ENCODE measurements at regions not wholly inside any gene's neighbourhood (a gene's known extent, or its start where the extent isn't known, plus 50 kb on each side); places are given as distances from the start of the nearest gene placed in this dataset.

DNA sequence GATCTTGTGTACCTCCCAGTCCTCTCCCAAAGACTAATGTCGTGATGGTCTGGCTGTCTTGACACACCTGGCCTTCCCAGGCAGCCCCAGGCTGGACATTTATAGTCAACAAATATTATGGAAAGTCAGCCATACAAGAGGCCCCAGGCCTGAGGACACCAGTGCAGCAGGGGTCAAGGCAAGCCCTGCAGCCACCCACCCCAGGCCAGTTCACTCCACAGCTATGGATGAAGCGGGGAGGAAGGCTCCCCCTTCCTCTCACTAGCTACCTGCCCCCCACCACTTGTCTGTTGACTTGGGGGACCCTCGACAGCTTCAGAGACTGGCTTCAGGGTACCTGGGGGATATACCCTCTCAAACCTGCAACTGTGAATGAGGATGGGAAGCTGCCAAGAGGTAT is 132.1 kb downstream of the MRPL14 start:
- no peaks in the 10 kb centered on the region for H3K79me2 ChIP-seq (ENCODE audit: insufficient read depth, low read length)
- ChIA-PET POLR2A (interaction anchor here (1.8 kb wide), 1 partner anchor 225 kb away, joined by 4 read pairs; the partner anchor contains the start of gene VEGFA), CTCF (no interaction called here), RAD21 (ENCODE audit: low non-redundant PET in 1 of 2, low total read pairs in 2 of 2, uncharacterized antibody in 2 of 2, unreplicated experiment in 2 of 2) (no interaction called here)
- no peak for DNase-seq (ENCODE audit: low read depth, low spot score)
- H3K27me3 ChIP-seq (ENCODE audit: insufficient read depth, low read length), result no peaks in the 10 kb centered on the region
- no peaks in the 10 kb centered on the region for H3K36me3 ChIP-seq (ENCODE audit: control insufficient read depth in 1 of 2, insufficient read depth in 2 of 2, low read length in 2 of 2)
- H3K4me3 ChIP-seq (replicated peaks in 1 of 2; ENCODE audit: low read depth in 1 of 2, low read length in 2 of 2), result no peak overlapping the region
- H3K9ac ChIP-seq (ENCODE audit: low read length), result no peak overlapping the region
- no peak overlapping the region for H3K4me2 ChIP-seq (ENCODE audit: low read length)
- intact Hi-C loops (cut with micrococcal nuclease), result no loop called here
- TF ChIP-seq ZFX (IDR thresholded peaks at IDR 0.05), result no peak
- TF ChIP-seq JUND (IDR thresholded peaks at IDR 0.05), result no peak
- TF ChIP-seq FOSL1 (IDR thresholded peaks at IDR 0.05; ENCODE audit: low read depth), result no peak
- TF ChIP-seq SIN3A (IDR thresholded peaks at IDR 0.05; ENCODE audit: low read depth), result no peak
- no peak for TF ChIP-seq POLR2A (IDR thresholded peaks at IDR 0.05; ENCODE audit: borderline replicate concordance, extremely low read depth, insufficient read depth, insufficient read length)
- TF ChIP-seq ELF1 (IDR thresholded peaks at IDR 0.05; ENCODE audit: borderline replicate concordance, low read depth), result no peak
- TF ChIP-seq CTCF (IDR thresholded peaks at IDR 0.05 in 2 of 3, conservative IDR thresholded peaks at IDR 0.05 in 1 of 3; ENCODE audit: borderline replicate concordance in 1 of 3, insufficient read depth in 1 of 3, low read depth in 2 of 3, low read length in 2 of 3), result no peak
- no peak for TF ChIP-seq EZH2phosphoT487 (IDR thresholded peaks at IDR 0.05; ENCODE audit: borderline replicate concordance)
- TF ChIP-seq ATF3 (IDR thresholded peaks at IDR 0.05), result no peak
- no peak for TF ChIP-seq SP1 (IDR thresholded peaks at IDR 0.05; ENCODE audit: low read depth)
- TF ChIP-seq MAX (IDR thresholded peaks at IDR 0.05), result no peak
- TF ChIP-seq EZH2 (IDR thresholded peaks at IDR 0.05), result no peak
- TF ChIP-seq CBX3 (IDR thresholded peaks at IDR 0.05; ENCODE audit: low read depth), result no peak
- TF ChIP-seq YY1 (IDR thresholded peaks at IDR 0.05; ENCODE audit: extremely low read depth, insufficient replicate concordance, low read depth, low read length), result no peak
- TF ChIP-seq RAD21 (IDR thresholded peaks at IDR 0.05; ENCODE audit: low read depth), result no peak
- TF ChIP-seq EGR1 (IDR thresholded peaks at IDR 0.05; ENCODE audit: low read depth), result no peak
- TF ChIP-seq REST (IDR thresholded peaks at IDR 0.05; ENCODE audit: low read depth), result no peak
- TF ChIP-seq, protein P1, sequence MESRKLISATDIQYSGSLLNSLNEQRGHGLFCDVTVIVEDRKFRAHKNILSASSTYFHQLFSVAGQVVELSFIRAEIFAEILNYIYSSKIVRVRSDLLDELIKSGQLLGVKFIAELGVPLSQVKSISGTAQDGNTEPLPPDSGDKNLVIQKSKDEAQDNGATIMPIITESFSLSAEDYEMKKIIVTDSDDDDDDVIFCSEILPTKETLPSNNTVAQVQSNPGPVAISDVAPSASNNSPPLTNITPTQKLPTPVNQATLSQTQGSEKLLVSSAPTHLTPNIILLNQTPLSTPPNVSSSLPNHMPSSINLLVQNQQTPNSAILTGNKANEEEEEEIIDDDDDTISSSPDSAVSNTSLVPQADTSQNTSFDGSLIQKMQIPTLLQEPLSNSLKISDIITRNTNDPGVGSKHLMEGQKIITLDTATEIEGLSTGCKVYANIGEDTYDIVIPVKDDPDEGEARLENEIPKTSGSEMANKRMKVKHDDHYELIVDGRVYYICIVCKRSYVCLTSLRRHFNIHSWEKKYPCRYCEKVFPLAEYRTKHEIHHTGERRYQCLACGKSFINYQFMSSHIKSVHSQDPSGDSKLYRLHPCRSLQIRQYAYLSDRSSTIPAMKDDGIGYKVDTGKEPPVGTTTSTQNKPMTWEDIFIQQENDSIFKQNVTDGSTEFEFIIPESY (IDR thresholded peaks at IDR 0.05; ENCODE audit: extremely low read depth, insufficient replicate concordance, low read length), result no peak
- TF ChIP-seq SRF (IDR thresholded peaks at IDR 0.05; ENCODE audit: low read depth), result no peak
- no peak overlapping the region for H3K27ac ChIP-seq (ENCODE audit: low read depth, low read length)
- no peaks in the 10 kb centered on the region for H3K9me2 ChIP-seq (ENCODE audit: insufficient read depth)
- no peak overlapping the region for H2AFZ ChIP-seq (ENCODE audit: low read depth, low read length, poor library complexity, severe bottlenecking)
- H4K20me1 ChIP-seq (ENCODE audit: insufficient read depth), result no peaks in the 10 kb centered on the region
- peaks cover 32 to 46% of the 10 kb centered on the region in 2 experiments for H3K4me1 ChIP-seq (ENCODE audit: control insufficient read depth in 1 of 2, insufficient read depth in 2 of 2, low read length in 2 of 2)
- ATAC-seq, result no peak
- no TSS peak for BruUV-seq (replicated peaks)
- no peaks in the 10 kb centered on the region for H3K9me3 ChIP-seq (ENCODE audit: control insufficient read depth in 1 of 2, insufficient read depth in 1 of 2, low read depth in 1 of 2, low read length in 2 of 2)

Measured in HCT116 (cell line).